OCI-LY7 (cell line): ENCODE measurements at regions not wholly inside any gene's neighbourhood (a gene's known extent, or its start where the extent isn't known, plus 50 kb on each side); places are given as distances from the start of the nearest gene placed in this dataset.

ENCODE experiments used
- BruUV-seq: library from RNA; stranded (reverse); fragments of 400-500 nt; replicated peaks from 2 replicates; lab custom pipeline; 2021; lab: Mats Ljungman, UMichigan
- CTCF ChIA-PET: fragments of 300-600 bp; sonication (Branson Sonifier 250); formaldehyde crosslinking; loops from one replicate; lab custom pipeline; 2022; ENCODE audit warnings: antibody characterized with exemption; ENCODE audit not compliant: unreplicated experiment; lab: Charles Lee
- POLR2A ChIA-PET: fragments of 300-600 bp; sonication (Branson Sonifier 250); formaldehyde crosslinking; loops from one replicate; lab custom pipeline; 2022; ENCODE audit warnings: antibody characterized with exemption; lab: Charles Lee
- DNase-seq: peaks from one replicate; pipeline ENCODE4 v3.0.0-alpha.2; 2015; ENCODE audit warnings: low spot score
- H2AFZ ChIP-seq: fragments of 200-600 bp; sonication (generic), shearing (Covaris generic); 2 replicates; pipeline ENCODE4 v1.6.1; 2014; ENCODE audit warnings: mild to moderate bottlenecking, antibody characterized with exemption, low read length, moderate library complexity
- H3K27ac ChIP-seq: fragments of 200-600 bp; sonication (generic); 2 replicates; pipeline ENCODE4 v1.5.1; 2014; ENCODE audit warnings: mixed run types, low read depth, mild to moderate bottlenecking, moderate library complexity, low read length, inconsistent platforms; ENCODE audit not compliant: poor library complexity, severe bottlenecking
- H3K36me3 ChIP-seq: fragments of 200-600 bp; sonication (generic); 2 replicates; pipeline ENCODE4 v1.6.1; 2014; ENCODE audit warnings: mild to moderate bottlenecking, antibody characterized with exemption, low read length, moderate library complexity, mixed read lengths; ENCODE audit not compliant: insufficient read depth
- H3K4me1 ChIP-seq: fragments of 200-600 bp; sonication (generic); 2 replicates; pipeline ENCODE4 v1.5.1; 2014; ENCODE audit warnings: mild to moderate bottlenecking, low read length; ENCODE audit not compliant: insufficient read depth, poor library complexity, severe bottlenecking
- H3K4me2 ChIP-seq: fragments of 200-600 bp; sonication (generic); 2 replicates; pipeline ENCODE4 v1.6.1; 2014; ENCODE audit warnings: mild to moderate bottlenecking, low read length
- H3K4me3 ChIP-seq: fragments of 200-600 bp; sonication (generic); 2 replicates; pipeline ENCODE4 v1.5.1; 2014; ENCODE audit warnings: mild to moderate bottlenecking, low read depth, low read length; ENCODE audit not compliant: poor library complexity, severe bottlenecking
- H3K79me2 ChIP-seq: fragments of 200-600 bp; sonication (generic); 2 replicates; pipeline ENCODE4 v1.6.1; 2016; ENCODE audit warnings: low read depth, mild to moderate bottlenecking, low read length, moderate library complexity, mixed read lengths; ENCODE audit not compliant: insufficient read depth
- H3K9me2 ChIP-seq: fragments of 200-600 bp; sonication (generic); 2 replicates; pipeline ENCODE4 v1.6.1; 2016; ENCODE audit warnings: mild to moderate bottlenecking, low read length, mixed read lengths; ENCODE audit not compliant: insufficient read depth
- H3K9me3 ChIP-seq: fragments of 200-600 bp; sonication (generic); 2 replicates; pipeline ENCODE4 v1.6.1; 2014; ENCODE audit warnings: mild to moderate bottlenecking, mixed run types, low read length, mixed read lengths
- H4K20me1 ChIP-seq: fragments of 200-600 bp; sonication (generic); 2 replicates; pipeline ENCODE4 v1.6.1; 2014; ENCODE audit warnings: mild to moderate bottlenecking, antibody characterized with exemption, low read length, moderate library complexity, mixed read lengths; ENCODE audit not compliant: insufficient read depth
- CTCF ChIP-seq: fragments of 200-600 bp; sonication (generic); conservative IDR thresholded peaks from 2 replicates; pipeline ENCODE4 v1.5.1; 2014; ENCODE audit warnings: mild to moderate bottlenecking, antibody characterized with exemption, low read length, moderate library complexity, mixed read lengths
- EZH2phosphoT487 ChIP-seq: fragments of 200-600 bp; sonication (generic); IDR thresholded peaks from 2 replicates; pipeline ENCODE4 v1.6.1; 2018; ENCODE audit warnings: low read depth, borderline replicate concordance, mild to moderate bottlenecking, mixed run types, antibody characterized with exemption, low read length, moderate library complexity, mixed read lengths
- intact Hi-C: fragments of 100-400 bp; cut with micrococcal nuclease; formaldehyde crosslinking; loops from one replicate; pipeline ENCODE4 v1.10.0; 2022; ENCODE audit not compliant: unreplicated experiment

GRCh38 chr12:131461096-131461495, 249.8 kb upstream of the SFSWAP start:
- no peak for TF ChIP-seq CTCF
- TF ChIP-seq EZH2phosphoT487 = no peak
- no TSS peak for BruUV-seq
- CTCF ChIA-PET = no interaction called here
- intact Hi-C loops = no loop called here
- POLR2A ChIA-PET = no interaction called here
- Histone ChIP-seq H4K20me1 (no peaks in the 10 kb centered on the region), H3K4me1 (no peaks in the 10 kb centered on the region), H3K4me3 (no peak overlapping the region), H2AFZ (no peak overlapping the region), H3K9me3 (no peaks in the 10 kb centered on the region), H3K4me2 (no peak overlapping the region), H3K27ac (no peak overlapping the region), H3K79me2 (no peaks in the 10 kb centered on the region), H3K36me3 (no peaks in the 10 kb centered on the region), H3K9me2 (no peaks in the 10 kb centered on the region)
- no peak for DNase-seq

- no TSS peak for BruUV-seq
- CTCF ChIA-PET = no interaction called here
- H3K79me2 ChIP-seq = no peaks in the 10 kb centered on the region
- H3K4me2 ChIP-seq = no peak overlapping the region
- TF ChIP-seq EZH2phosphoT487 = no peak
- no peak for TF ChIP-seq CTCF
- H4K20me1 ChIP-seq = no peaks in the 10 kb centered on the region
- POLR2A ChIA-PET = no interaction called here
- H3K36me3 ChIP-seq = no peaks in the 10 kb centered on the region
- H2AFZ ChIP-seq = no peak overlapping the region
- H3K9me2 ChIP-seq = no peaks in the 10 kb centered on the region
- H3K4me1 ChIP-seq = no peaks in the 10 kb centered on the region
- DNase-seq = no peak
- no peaks in the 10 kb centered on the region for H3K9me3 ChIP-seq
- no peak overlapping the region for H3K4me3 ChIP-seq
- intact Hi-C loops = no loop called here
- H3K27ac ChIP-seq = no peak overlapping the region
These were observed 247.7 kb upstream of the SFSWAP start for GRCh38 chr12:131463174-131463573.

GRCh38 chr12:131464081-131464480, 246.8 kb upstream of the SFSWAP start:
- intact Hi-C loops = no loop called here

More at GRCh38 chr12:131464081-131464480, 246.8 kb upstream of the SFSWAP start:
- Histone ChIP-seq H3K27ac (no peak overlapping the region), H3K4me1 (no peaks in the 10 kb centered on the region), H2AFZ (no peak overlapping the region), H3K4me2 (no peak overlapping the region), H4K20me1 (no peaks in the 10 kb centered on the region), H3K36me3 (no peaks in the 10 kb centered on the region), H3K9me2 (no peaks in the 10 kb centered on the region), H3K79me2 (no peaks in the 10 kb centered on the region), H3K4me3 (no peak overlapping the region), H3K9me3 (no peaks in the 10 kb centered on the region)
- no TSS peak for BruUV-seq
- CTCF ChIA-PET = no interaction called here
- DNase-seq = no peak
- no peak for TF ChIP-seq EZH2phosphoT487
- TF ChIP-seq CTCF = no peak
- POLR2A ChIA-PET = interaction anchor here (0.6 kb wide), 1 partner anchor 128 kb away, joined by 3 read pairs; no protein-coding TSS in a partner anchor
